ENCODE measurements at regions not wholly inside any gene's neighbourhood (a gene's known extent, or its start where the extent isn't known, plus 50 kb on each side); places are given as distances from the start of the nearest gene placed in this dataset.

DNA sequence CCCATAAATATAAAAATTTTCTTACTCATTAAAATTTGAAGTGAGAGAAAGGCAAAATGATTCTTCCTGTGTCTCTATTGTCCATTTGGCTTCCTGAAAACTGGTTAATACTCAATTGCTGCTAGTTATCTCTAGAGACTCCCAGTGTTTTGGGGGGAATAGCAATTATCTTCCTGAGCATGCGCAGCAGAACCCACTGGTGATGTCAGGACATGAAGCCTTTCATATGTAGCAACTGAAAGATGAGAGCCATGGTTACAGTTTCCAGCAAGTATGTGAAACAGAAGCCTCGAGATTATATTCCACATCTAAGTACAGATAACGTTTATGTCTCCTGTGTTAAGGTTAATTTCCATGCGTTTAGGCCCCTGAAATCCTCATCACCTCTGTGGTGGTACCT, 254.3 kb upstream of the FIGN start:
- Histone ChIP-seq H3K9ac (ENCODE audit: extremely low read depth, low read length, poor library complexity, severe bottlenecking) (no peak overlapping the region), H3K27me3 (ENCODE audit: control insufficient read depth, insufficient read depth, low read length, poor library complexity, severe bottlenecking) (no peaks in the 10 kb centered on the region), H3K36me3 (ENCODE audit: control insufficient read depth, insufficient read depth, low read length) (no peaks in the 10 kb centered on the region), H3K4me3 (ENCODE audit: low read length) (no peak overlapping the region), H3K9me3 (ENCODE audit: control insufficient read depth, low read length) (no peaks in the 10 kb centered on the region), H3K27ac (ENCODE audit: low read depth, low read length) (peak overlapping the region; percentile 85), H3K4me1 (ENCODE audit: control insufficient read depth, insufficient read depth, low read length) (no peaks in the 10 kb centered on the region)
- Mint-ChIP-seq H3K9me3 (no peaks in the 10 kb centered on the region), H3K36me3 (ENCODE audit: low read depth) (no peaks in the 10 kb centered on the region), H3K4me3 (no peak overlapping the region), H3K4me1 (no peaks in the 10 kb centered on the region), H3K27ac (no peak overlapping the region), H3K27me3 (ENCODE audit: insufficient read depth) (no peaks in the 10 kb centered on the region)
- 84 to 97% methylated on average over 3 to 4 of the region's 4 CpGs for WGBS, 2 experiments (ENCODE audit: insufficient coverage in 1 of 2, insufficient read length in 1 of 2)
- TF ChIP-seq, protein P1, sequence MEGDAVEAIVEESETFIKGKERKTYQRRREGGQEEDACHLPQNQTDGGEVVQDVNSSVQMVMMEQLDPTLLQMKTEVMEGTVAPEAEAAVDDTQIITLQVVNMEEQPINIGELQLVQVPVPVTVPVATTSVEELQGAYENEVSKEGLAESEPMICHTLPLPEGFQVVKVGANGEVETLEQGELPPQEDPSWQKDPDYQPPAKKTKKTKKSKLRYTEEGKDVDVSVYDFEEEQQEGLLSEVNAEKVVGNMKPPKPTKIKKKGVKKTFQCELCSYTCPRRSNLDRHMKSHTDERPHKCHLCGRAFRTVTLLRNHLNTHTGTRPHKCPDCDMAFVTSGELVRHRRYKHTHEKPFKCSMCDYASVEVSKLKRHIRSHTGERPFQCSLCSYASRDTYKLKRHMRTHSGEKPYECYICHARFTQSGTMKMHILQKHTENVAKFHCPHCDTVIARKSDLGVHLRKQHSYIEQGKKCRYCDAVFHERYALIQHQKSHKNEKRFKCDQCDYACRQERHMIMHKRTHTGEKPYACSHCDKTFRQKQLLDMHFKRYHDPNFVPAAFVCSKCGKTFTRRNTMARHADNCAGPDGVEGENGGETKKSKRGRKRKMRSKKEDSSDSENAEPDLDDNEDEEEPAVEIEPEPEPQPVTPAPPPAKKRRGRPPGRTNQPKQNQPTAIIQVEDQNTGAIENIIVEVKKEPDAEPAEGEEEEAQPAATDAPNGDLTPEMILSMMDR (conservative IDR thresholded peaks at IDR 0.05): no peak
- no peak for DNase-seq

DNA sequence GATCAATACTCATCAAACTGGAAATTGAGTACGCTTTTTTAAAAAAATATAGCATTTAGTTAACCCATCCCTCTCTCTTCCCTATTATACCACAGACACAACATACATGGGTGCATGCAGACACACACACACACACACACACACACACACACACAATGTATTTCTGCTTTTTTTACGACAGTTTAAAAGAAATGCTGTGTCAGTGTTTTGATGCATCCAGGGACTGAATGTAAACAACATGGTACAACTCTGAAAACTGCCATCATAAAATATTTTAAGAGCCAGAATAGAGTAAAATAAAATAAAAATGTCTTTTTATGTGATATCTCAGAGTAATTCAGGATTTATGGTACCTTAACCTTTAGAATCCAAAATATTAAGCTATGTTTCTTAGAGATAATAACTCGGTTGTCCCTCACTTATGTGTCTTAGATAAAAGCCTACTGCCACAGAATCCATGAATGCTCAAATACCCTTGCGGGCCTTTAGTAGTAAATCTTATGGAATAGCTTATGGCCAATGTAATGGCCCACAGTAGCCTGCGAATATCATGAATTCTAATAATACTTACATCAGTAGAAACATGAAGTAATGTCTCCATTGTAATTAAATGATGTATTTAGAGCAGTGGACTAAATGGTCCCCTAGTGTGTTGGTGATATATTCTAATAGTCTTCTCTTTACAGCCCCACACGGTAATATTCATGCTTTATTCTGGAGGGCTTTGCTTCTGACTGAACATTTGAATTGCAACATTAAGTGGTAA, 251.6 kb upstream of the FIGN start:
- Histone ChIP-seq H3K27ac (ENCODE audit: low read depth, low read length) (no peak overlapping the region), H3K9ac (ENCODE audit: extremely low read depth, low read length, poor library complexity, severe bottlenecking) (no peak overlapping the region), H3K4me1 (ENCODE audit: control insufficient read depth, insufficient read depth, low read length) (no peaks in the 10 kb centered on the region), H3K27me3 (ENCODE audit: control insufficient read depth, insufficient read depth, low read length, poor library complexity, severe bottlenecking) (no peaks in the 10 kb centered on the region), H3K9me3 (ENCODE audit: control insufficient read depth, low read length) (no peaks in the 10 kb centered on the region), H3K4me3 (ENCODE audit: low read length) (no peak overlapping the region), H3K36me3 (ENCODE audit: control insufficient read depth, insufficient read depth, low read length) (no peaks in the 10 kb centered on the region)
- H3K4me1 Mint-ChIP-seq: no peaks in the 10 kb centered on the region
- H3K27ac Mint-ChIP-seq: no peak overlapping the region
- no peaks in the 10 kb centered on the region for H3K9me3 Mint-ChIP-seq
- no peak for DNase-seq
- H3K36me3 Mint-ChIP-seq (ENCODE audit: low read depth): no peaks in the 10 kb centered on the region
- no peaks in the 10 kb centered on the region for H3K27me3 Mint-ChIP-seq (ENCODE audit: insufficient read depth)
- 90 to 93% methylated on average over 2 to 6 of the region's 6 CpGs for WGBS, 2 experiments (ENCODE audit: insufficient coverage in 1 of 2, insufficient read length in 1 of 2)
- TF ChIP-seq, protein P1 (conservative IDR thresholded peaks at IDR 0.05): no peak
- H3K4me3 Mint-ChIP-seq: no peak overlapping the region

DNA sequence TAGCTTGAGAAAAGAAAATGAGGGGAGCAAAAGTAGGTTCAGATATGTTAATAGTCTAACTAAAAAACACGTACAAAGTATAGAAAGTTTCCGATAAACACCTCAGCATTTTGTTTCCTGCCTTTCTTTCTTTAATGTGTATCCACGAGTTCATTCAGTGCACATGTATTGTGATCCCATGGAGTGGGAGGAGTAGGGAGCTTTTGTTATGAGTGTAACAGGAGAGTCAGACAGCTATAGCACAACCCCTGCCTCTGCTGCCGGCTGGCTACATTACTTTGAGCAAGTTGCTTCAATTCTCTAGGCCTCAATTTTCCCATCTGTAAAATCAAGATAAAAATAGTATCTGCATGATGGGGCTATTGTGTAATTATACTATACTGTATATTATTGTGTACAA, 249.2 kb upstream of the FIGN start:
- H3K27me3 ChIP-seq (ENCODE audit: control insufficient read depth, insufficient read depth, low read length, poor library complexity, severe bottlenecking): no peaks in the 10 kb centered on the region
- no peaks in the 10 kb centered on the region for H3K36me3 Mint-ChIP-seq (ENCODE audit: low read depth)
- no peaks in the 10 kb centered on the region for H3K9me3 ChIP-seq (ENCODE audit: control insufficient read depth, low read length)
- H3K9me3 Mint-ChIP-seq: no peaks in the 10 kb centered on the region
- WGBS, 2 experiments (ENCODE audit: insufficient coverage in 1 of 2, insufficient read length in 1 of 2): 95 to 100% methylated on average over 2 to 4 of the region's 4 CpGs
- no peaks in the 10 kb centered on the region for H3K36me3 ChIP-seq (ENCODE audit: control insufficient read depth, insufficient read depth, low read length)
- H3K27ac ChIP-seq (ENCODE audit: low read depth, low read length): no peak overlapping the region
- no peak overlapping the region for H3K4me3 ChIP-seq (ENCODE audit: low read length)
- H3K27me3 Mint-ChIP-seq (ENCODE audit: insufficient read depth): no peaks in the 10 kb centered on the region
- no peak for DNase-seq
- no peak overlapping the region for H3K4me3 Mint-ChIP-seq
- H3K27ac Mint-ChIP-seq: no peak overlapping the region
- no peaks in the 10 kb centered on the region for H3K4me1 ChIP-seq (ENCODE audit: control insufficient read depth, insufficient read depth, low read length)
- H3K4me1 Mint-ChIP-seq: no peaks in the 10 kb centered on the region
- no peak overlapping the region for H3K9ac ChIP-seq (ENCODE audit: extremely low read depth, low read length, poor library complexity, severe bottlenecking)
- TF ChIP-seq, protein P1 (conservative IDR thresholded peaks at IDR 0.05): no peak

All from endodermal cell (in vitro differentiated cells).